GM12878 (cell line): ENCODE measurements at regions not wholly inside any gene's neighbourhood (a gene's known extent, or its start where the extent isn't known, plus 50 kb on each side); places are given as distances from the start of the nearest gene placed in this dataset.

Experiments used
- BHLHE40 ChIP-seq, 2 experiments: fragments of 450-650 bp in 1 of 2; IDR thresholded peaks; 2 replicates each; pipeline ENCODE4 v1.6.1; 2011 to 2017; ENCODE audit warnings: low read depth in 2 of 2, borderline replicate concordance in 1 of 2, improper control_type of control experiment in 1 of 2, low read length in 1 of 2, mild to moderate bottlenecking in 1 of 2
- HDGF ChIP-seq: fragments of 450-650 bp; IDR thresholded peaks from 2 replicates; pipeline ENCODE4 v1.6.1; 2016; ENCODE audit warnings: antibody characterized with exemption
- MEF2B ChIP-seq: fragments of 450-650 bp; IDR thresholded peaks from 2 replicates; pipeline ENCODE4 v1.6.1; 2018; ENCODE audit warnings: mild to moderate bottlenecking, moderate library complexity; ENCODE audit not compliant: partially characterized antibody, poor library complexity, severe bottlenecking
- POLR2A ChIP-seq: IDR thresholded peaks from 2 replicates; pipeline ENCODE4 v1.6.1; 2011; ENCODE audit warnings: low read depth, mild to moderate bottlenecking, low read length
- SMC3 ChIP-seq: IDR thresholded peaks from 2 replicates; pipeline ENCODE4 v1.6.1; 2011; ENCODE audit warnings: low read length, improper control_type of control experiment, borderline replicate concordance
- TAF1 ChIP-seq: IDR thresholded peaks from 2 replicates; pipeline ENCODE4 v1.6.1; 2011; ENCODE audit warnings: mild to moderate bottlenecking, low read depth, low read length, borderline replicate concordance
- YY1 ChIP-seq: IDR thresholded peaks from 2 replicates; pipeline ENCODE4 v1.6.1; 2011; ENCODE audit warnings: low read depth, mild to moderate bottlenecking, low read length
- ZZZ3 ChIP-seq: IDR thresholded peaks from 2 replicates; pipeline ENCODE4 v1.6.1; 2011; ENCODE audit warnings: low read depth; ENCODE audit not compliant: control insufficient read depth, insufficient read length
- TF ChIP-seq, protein P1 (sequence below): IDR thresholded peaks from 2 replicates; pipeline ENCODE4 v1.6.1; 2012; ENCODE audit warnings: low read depth, low read length, improper control_type of control experiment
- TF ChIP-seq, protein P2 (sequence below): fragments of 450-650 bp; IDR thresholded peaks from 2 replicates; pipeline ENCODE4 v1.6.1; 2017; ENCODE audit warnings: mild to moderate bottlenecking, low read depth, inconsistent platforms; ENCODE audit not compliant: poor library complexity, severe bottlenecking
- TF ChIP-seq, protein P3 (sequence below), 3 experiments: IDR thresholded peaks in 2 of 3; conservative IDR thresholded peaks in 1 of 3; 2 replicates each; pipeline ENCODE4 v1.5.1; 2011; ENCODE audit warnings: low read depth in 3 of 3, low read length in 3 of 3, mild to moderate bottlenecking in 3 of 3, control low read depth in 2 of 3, moderate library complexity in 2 of 3, inconsistent platforms in 1 of 3, mixed read lengths in 1 of 3; ENCODE audit not compliant: control insufficient read depth in 2 of 3, insufficient read depth in 1 of 3; ENCODE audit errors: extremely low read depth in 1 of 3

DNA sequence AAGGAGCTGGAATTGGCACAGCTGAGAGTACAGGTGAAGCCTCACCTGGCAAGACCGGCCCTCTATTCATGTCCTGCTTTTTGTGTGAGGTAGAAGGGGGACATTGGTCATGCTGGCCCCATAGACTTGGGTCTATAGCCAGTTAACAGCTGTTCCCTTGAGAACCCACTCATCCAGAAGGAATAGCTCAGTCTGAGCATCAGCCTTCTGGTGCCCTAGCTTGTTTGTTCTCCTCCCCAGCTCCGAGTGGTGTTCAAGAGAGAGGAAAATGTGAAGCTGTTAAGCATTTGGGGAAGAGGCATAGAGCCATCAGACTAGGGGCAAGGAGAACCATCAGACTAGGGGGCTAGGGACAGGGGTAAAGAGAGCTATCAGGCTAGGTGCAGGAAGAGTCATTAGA, 290.9 kb downstream of the SIPA1L2 start:
- TF ChIP-seq, protein P1, sequence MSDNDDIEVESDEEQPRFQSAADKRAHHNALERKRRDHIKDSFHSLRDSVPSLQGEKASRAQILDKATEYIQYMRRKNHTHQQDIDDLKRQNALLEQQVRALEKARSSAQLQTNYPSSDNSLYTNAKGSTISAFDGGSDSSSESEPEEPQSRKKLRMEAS, result no peak
- TF ChIP-seq, protein P2, sequence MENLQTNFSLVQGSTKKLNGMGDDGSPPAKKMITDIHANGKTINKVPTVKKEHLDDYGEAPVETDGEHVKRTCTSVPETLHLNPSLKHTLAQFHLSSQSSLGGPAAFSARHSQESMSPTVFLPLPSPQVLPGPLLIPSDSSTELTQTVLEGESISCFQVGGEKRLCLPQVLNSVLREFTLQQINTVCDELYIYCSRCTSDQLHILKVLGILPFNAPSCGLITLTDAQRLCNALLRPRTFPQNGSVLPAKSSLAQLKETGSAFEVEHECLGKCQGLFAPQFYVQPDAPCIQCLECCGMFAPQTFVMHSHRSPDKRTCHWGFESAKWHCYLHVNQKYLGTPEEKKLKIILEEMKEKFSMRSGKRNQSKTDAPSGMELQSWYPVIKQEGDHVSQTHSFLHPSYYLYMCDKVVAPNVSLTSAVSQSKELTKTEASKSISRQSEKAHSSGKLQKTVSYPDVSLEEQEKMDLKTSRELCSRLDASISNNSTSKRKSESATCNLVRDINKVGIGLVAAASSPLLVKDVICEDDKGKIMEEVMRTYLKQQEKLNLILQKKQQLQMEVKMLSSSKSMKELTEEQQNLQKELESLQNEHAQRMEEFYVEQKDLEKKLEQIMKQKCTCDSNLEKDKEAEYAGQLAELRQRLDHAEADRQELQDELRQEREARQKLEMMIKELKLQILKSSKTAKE, result no peak
- TF ChIP-seq, protein P3, sequence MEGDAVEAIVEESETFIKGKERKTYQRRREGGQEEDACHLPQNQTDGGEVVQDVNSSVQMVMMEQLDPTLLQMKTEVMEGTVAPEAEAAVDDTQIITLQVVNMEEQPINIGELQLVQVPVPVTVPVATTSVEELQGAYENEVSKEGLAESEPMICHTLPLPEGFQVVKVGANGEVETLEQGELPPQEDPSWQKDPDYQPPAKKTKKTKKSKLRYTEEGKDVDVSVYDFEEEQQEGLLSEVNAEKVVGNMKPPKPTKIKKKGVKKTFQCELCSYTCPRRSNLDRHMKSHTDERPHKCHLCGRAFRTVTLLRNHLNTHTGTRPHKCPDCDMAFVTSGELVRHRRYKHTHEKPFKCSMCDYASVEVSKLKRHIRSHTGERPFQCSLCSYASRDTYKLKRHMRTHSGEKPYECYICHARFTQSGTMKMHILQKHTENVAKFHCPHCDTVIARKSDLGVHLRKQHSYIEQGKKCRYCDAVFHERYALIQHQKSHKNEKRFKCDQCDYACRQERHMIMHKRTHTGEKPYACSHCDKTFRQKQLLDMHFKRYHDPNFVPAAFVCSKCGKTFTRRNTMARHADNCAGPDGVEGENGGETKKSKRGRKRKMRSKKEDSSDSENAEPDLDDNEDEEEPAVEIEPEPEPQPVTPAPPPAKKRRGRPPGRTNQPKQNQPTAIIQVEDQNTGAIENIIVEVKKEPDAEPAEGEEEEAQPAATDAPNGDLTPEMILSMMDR (IDR thresholded peaks at IDR 0.05 in 2 of 3, conservative IDR thresholded peaks at IDR 0.05 in 1 of 3; ENCODE audit: control insufficient read depth in 2 of 3, extremely low read depth in 1 of 3, insufficient read depth in 1 of 3, low read depth in 3 of 3, low read length in 3 of 3), result no peak
- TF ChIP-seq HDGF, result no peak
- no peak for TF ChIP-seq TAF1
- TF ChIP-seq MEF2B, result no peak
- TF ChIP-seq POLR2A, result no peak
- TF ChIP-seq YY1, result no peak
- no peak for TF ChIP-seq ZZZ3
- no peak for TF ChIP-seq SMC3
- TF ChIP-seq BHLHE40 (IDR thresholded peaks at IDR 0.05; ENCODE audit: borderline replicate concordance in 1 of 2, low read depth in 2 of 2, low read length in 1 of 2), result no peak
